ENCODE measurements at regions not wholly inside any gene's neighbourhood (a gene's known extent, or its start where the extent isn't known, plus 50 kb on each side); places are given as distances from the start of the nearest gene placed in this dataset.
"Not testable (repeated sequence)": the region's sequence is repeated elsewhere in the genome, so short reads cannot be mapped to it uniquely, and the experiment has no call there.

GRCh38 chr9:106467113-106467864, 395.7 kb upstream of the ZNF462 start:
- DNase-seq (ENCODE audit: low read depth, low spot score), result no peak
- no peak overlapping the region for H3K27ac ChIP-seq

- DNase-seq (ENCODE audit: low read depth, low spot score), result no peak
- H3K27ac ChIP-seq, result peak overlapping the region; percentile 54
Observed at GRCh38 chr9:106467865-106468164, 395.2 kb upstream of the ZNF462 start.

- peak overlapping the region; percentile 54 for H3K27ac ChIP-seq
- no peak for DNase-seq (ENCODE audit: low read depth, low spot score)
Observed at GRCh38 chr9:106468431-106468830, 394.5 kb upstream of the ZNF462 start.

- no peak for DNase-seq (ENCODE audit: low read depth, low spot score)
Observed at GRCh38 chr9:106478312-106478711, 384.7 kb upstream of the ZNF462 start.

GRCh38 chr9:106478727-106479126, 384.2 kb upstream of the ZNF462 start:
- H3K27ac ChIP-seq, result no peak overlapping the region
- DNase-seq (ENCODE audit: low read depth, low spot score), result no peak

More at GRCh38 chr9:106478312-106478711, 384.7 kb upstream of the ZNF462 start:
- no peak overlapping the region for H3K27ac ChIP-seq

- peak; percentile 56 for DNase-seq (ENCODE audit: low read depth, low spot score)
- peak overlapping the region; percentile 23 for H3K27ac ChIP-seq
Observed at GRCh38 chr9:106479679-106480078, 383.3 kb upstream of the ZNF462 start.

- DNase-seq (ENCODE audit: low read depth, low spot score), result no peak
- no peak overlapping the region for H3K27ac ChIP-seq
Observed at GRCh38 chr9:106481013-106481609, 381.9 kb upstream of the ZNF462 start.

- peak overlapping the region; percentile 57 for H3K27ac ChIP-seq
- DNase-seq (ENCODE audit: low read depth, low spot score), result no peak
Observed at GRCh38 chr9:106482733-106483132, 380.2 kb upstream of the ZNF462 start.

GRCh38 chr9:106486685-106487084, 376.3 kb upstream of the ZNF462 start:
- peak; percentile 59 for DNase-seq (ENCODE audit: low read depth, low spot score)

GRCh38 chr9:106487266-106487665, 375.7 kb upstream of the ZNF462 start:
- DNase-seq (ENCODE audit: low read depth, low spot score), result no peak
- H3K27ac ChIP-seq, result no peak overlapping the region

More at GRCh38 chr9:106486685-106487084, 376.3 kb upstream of the ZNF462 start:
- no peak overlapping the region for H3K27ac ChIP-seq

- DNase-seq (ENCODE audit: low read depth, low spot score); H3K27ac ChIP-seq: not testable (repeated sequence)
Observed at GRCh38 chr9:106492126-106492525, 370.8 kb upstream of the ZNF462 start.

- H3K27ac ChIP-seq, result no peak overlapping the region
Observed at GRCh38 chr9:106500171-106500570, 362.8 kb upstream of the ZNF462 start.

GRCh38 chr9:106501210-106501609, 361.8 kb upstream of the ZNF462 start:
- not testable (repeated sequence) for H3K27ac ChIP-seq; DNase-seq (ENCODE audit: low read depth, low spot score)

More at GRCh38 chr9:106500171-106500570, 362.8 kb upstream of the ZNF462 start:
- DNase-seq (ENCODE audit: low read depth, low spot score), result no peak

GRCh38 chr9:106502930-106503329, 360.0 kb upstream of the ZNF462 start:
- no peak for DNase-seq (ENCODE audit: low read depth, low spot score)
- H3K27ac ChIP-seq, result no peak overlapping the region

- no peak for DNase-seq (ENCODE audit: low read depth, low spot score)
Observed at GRCh38 chr9:106503759-106504158, 359.2 kb upstream of the ZNF462 start.

GRCh38 chr9:106526716-106527204, 336.2 kb upstream of the ZNF462 start:
- no peak overlapping the region for H3K27ac ChIP-seq
- DNase-seq (ENCODE audit: low read depth, low spot score), result no peak

More at GRCh38 chr9:106503759-106504158, 359.2 kb upstream of the ZNF462 start:
- no peak overlapping the region for H3K27ac ChIP-seq

GRCh38 chr9:106528158-106528557, 334.8 kb upstream of the ZNF462 start:
- DNase-seq (ENCODE audit: low read depth, low spot score), result peak; percentile 40
- no peak overlapping the region for H3K27ac ChIP-seq

- H3K27ac ChIP-seq, result no peak overlapping the region
- no peak for DNase-seq (ENCODE audit: low read depth, low spot score)
Observed at GRCh38 chr9:106529616-106530015, 333.4 kb upstream of the ZNF462 start.

- no peak overlapping the region for H3K27ac ChIP-seq
- DNase-seq (ENCODE audit: low read depth, low spot score), result no peak
Observed at GRCh38 chr9:106531491-106531890, 331.5 kb upstream of the ZNF462 start.

- H3K27ac ChIP-seq, result no peak overlapping the region
- DNase-seq (ENCODE audit: low read depth, low spot score), result no peak
Observed at GRCh38 chr9:106532306-106533015, 330.5 kb upstream of the ZNF462 start.

GRCh38 chr9:106534800-106535199, 328.2 kb upstream of the ZNF462 start:
- no peak overlapping the region for H3K27ac ChIP-seq
- DNase-seq (ENCODE audit: low read depth, low spot score), result no peak

All from epithelial cell of prostate (primary cell).